CD14-positive monocyte (primary cell): ENCODE measurements at regions not wholly inside any gene's neighbourhood (a gene's known extent, or its start where the extent isn't known, plus 50 kb on each side); places are given as distances from the start of the nearest gene placed in this dataset.

ENCODE experiments used
- DNase-seq, 3 donors: peaks; one replicate each; pipeline ENCODE4 v3.0.0-alpha.2; 2011 to 2022
- H2AFZ ChIP-seq: 2 replicates; pipeline ENCODE4 v1.6.0; 2012; ENCODE audit warnings: mild to moderate bottlenecking, low read depth, low read length, inconsistent platforms; ENCODE audit not compliant: insufficient read depth, poor library complexity, severe bottlenecking
- H3K27ac ChIP-seq, 2 donors: 1 replicate in 1 of 2; 2 replicates in 1 of 2; pipeline ENCODE4 v1.5.1; 2012 to 2013; ENCODE audit warnings: low read length in 2 of 2, control low read depth in 1 of 2, inconsistent platforms in 1 of 2, low read depth in 1 of 2, mild to moderate bottlenecking in 1 of 2
- H3K27me3 ChIP-seq, 2 donors: one replicate each; pipeline versions ENCODE4 v1.6.0 to v1.6.1; 2011 to 2013; ENCODE audit warnings: low read length in 2 of 2; ENCODE audit not compliant: control insufficient read depth in 2 of 2, insufficient read depth in 2 of 2
- H3K36me3 ChIP-seq, 2 donors: replicated peaks in 1 of 2; 1 replicate in 1 of 2; 2 replicates in 1 of 2; pipeline versions ENCODE4 v1.5.1 to v1.6.1; 2012 to 2013; ENCODE audit warnings: low read length in 2 of 2, control low read depth in 1 of 2, inconsistent platforms in 1 of 2, mild to moderate bottlenecking in 1 of 2; ENCODE audit not compliant: insufficient read depth in 2 of 2, control insufficient read depth in 1 of 2
- H3K4me1 ChIP-seq, 2 donors: 1 replicate in 1 of 2; 2 replicates in 1 of 2; pipeline versions ENCODE4 v1.5.1 to v1.6.1; 2012 to 2013; ENCODE audit warnings: low read length in 2 of 2, control low read depth in 1 of 2, inconsistent platforms in 1 of 2, mild to moderate bottlenecking in 1 of 2, moderate library complexity in 1 of 2; ENCODE audit not compliant: insufficient read depth in 2 of 2, control insufficient read depth in 1 of 2
- H3K4me2 ChIP-seq: replicated peaks from 2 replicates; pipeline ENCODE3; 2012; ENCODE audit warnings: low read length, moderate library complexity, mild to moderate bottlenecking; ENCODE audit not compliant: poor library complexity, severe bottlenecking; ENCODE audit errors: extremely low read depth
- H3K4me3 ChIP-seq, 3 experiments: fragments of 200-600 bp in 1 of 3; sonication (generic) in 1 of 3; replicated peaks in 1 of 3; 1 replicate in 2 of 3; 2 replicates in 1 of 3; pipeline ENCODE4 v1.5.1; 2011 to 2013; ENCODE audit warnings: low read length in 3 of 3, mild to moderate bottlenecking in 3 of 3, control low read depth in 2 of 3, low read depth in 2 of 3, inconsistent platforms in 1 of 3, moderate library complexity in 1 of 3
- H3K79me2 ChIP-seq: 2 replicates; pipeline ENCODE4 v1.6.0; 2012; ENCODE audit warnings: mild to moderate bottlenecking, control low read depth, inconsistent platforms, low read length, moderate library complexity; ENCODE audit not compliant: insufficient read depth
- H3K9ac ChIP-seq: 2 replicates; pipeline ENCODE4 v1.6.0; 2017; ENCODE audit warnings: low read length, mild to moderate bottlenecking; ENCODE audit not compliant: insufficient read depth, poor library complexity, severe bottlenecking
- H3K9me3 ChIP-seq, 2 donors: replicated peaks in 1 of 2; 1 replicate in 1 of 2; 2 replicates in 1 of 2; pipeline versions ENCODE4 v1.5.1 to v1.6.1; 2012 to 2013; ENCODE audit warnings: low read length in 2 of 2, control low read depth in 1 of 2; ENCODE audit not compliant: control insufficient read depth in 1 of 2, insufficient read depth in 1 of 2
- H4K20me1 ChIP-seq: 2 replicates; pipeline ENCODE4 v1.6.0; 2012; ENCODE audit warnings: mild to moderate bottlenecking, low read length, control low read depth, moderate library complexity; ENCODE audit not compliant: insufficient read depth
- H3K27ac Mint-ChIP-seq, 7 donors: one replicate each; pipeline ENCODE4 v1.8.0; 2020; ENCODE audit warnings: mild to moderate bottlenecking in 7 of 7, mixed read lengths in 7 of 7, moderate library complexity in 6 of 7, inconsistent platforms in 2 of 7
- H3K27me3 Mint-ChIP-seq, 3 donors: one replicate each; pipeline ENCODE4 v1.8.0; 2021 to 2022; ENCODE audit warnings: low read depth in 3 of 3, mild to moderate bottlenecking in 3 of 3, mixed read lengths in 3 of 3, moderate library complexity in 3 of 3, inconsistent platforms in 1 of 3
- H3K36me3 Mint-ChIP-seq, 2 donors: one replicate each; pipeline ENCODE4 v1.8.0; 2020; ENCODE audit warnings: mixed read lengths in 2 of 2, inconsistent platforms in 1 of 2, mild to moderate bottlenecking in 1 of 2
- H3K4me1 Mint-ChIP-seq: one replicate; pipeline ENCODE4 v1.8.0; 2020; ENCODE audit warnings: mild to moderate bottlenecking, mixed read lengths
- H3K4me3 Mint-ChIP-seq, 2 donors: one replicate each; pipeline ENCODE4 v1.8.0; 2020; ENCODE audit warnings: mild to moderate bottlenecking in 2 of 2, mixed read lengths in 2 of 2, moderate library complexity in 1 of 2
- H3K9me3 Mint-ChIP-seq, 7 donors: one replicate each; pipeline ENCODE4 v1.8.0; 2020 to 2022; ENCODE audit warnings: mixed read lengths in 7 of 7, mild to moderate bottlenecking in 6 of 7, moderate library complexity in 6 of 7, inconsistent platforms in 2 of 7
- CTCF ChIP-seq: fragments of 200-600 bp; IDR thresholded peaks from one replicate; pipeline ENCODE4 v1.8.0; 2022; ENCODE audit warnings: antibody characterized with exemption, mild to moderate bottlenecking
- WGBS: methylation state at CpG from one replicate; pipeline ENCODE4 v1.1.5; 2013; ENCODE audit warnings: missing lambda C conversion rate; ENCODE audit not compliant: insufficient coverage; 5-methylcytosine and 5-hydroxymethylcytosine counted together
- intact Hi-C, 2 donors: fragments of 100-400 bp; cut with micrococcal nuclease; formaldehyde crosslinking; loops; one replicate each; pipeline versions ENCODE4 v1.15.0 to v1.15.1; 2023

GRCh38 chr1:82214606-82215005 lies 413.9 kb downstream of the ADGRL2 start:
- Histone ChIP-seq H3K79me2 (no peaks in the 10 kb centered on the region), H3K9me3 (no peaks in the 10 kb centered on the region), H4K20me1 (no peaks in the 10 kb centered on the region), H3K9ac (no peak overlapping the region), H3K27me3 (no peaks in the 10 kb centered on the region), H3K36me3 (no peaks in the 10 kb centered on the region), H3K4me1 (no peaks in the 10 kb centered on the region), H2AFZ (no peak overlapping the region), H3K4me2 (no peak overlapping the region), H3K27ac (no peak overlapping the region), H3K4me3 (no peak overlapping the region)
- no peak overlapping the region for H3K27ac Mint-ChIP-seq
- H3K4me3 Mint-ChIP-seq, result no peak overlapping the region
- peaks cover 4% of the 10 kb centered on the region for H3K4me1 Mint-ChIP-seq
- peaks cover 0 to 3% (median 0%) of the 10 kb centered on the region in 7 donors for H3K9me3 Mint-ChIP-seq
- no peaks in the 10 kb centered on the region for H3K36me3 Mint-ChIP-seq
- intact Hi-C loops, result no loop called here
- TF ChIP-seq CTCF, result no peak
- no peak for DNase-seq
- peaks cover 0 to 2% (median 0%) of the 10 kb centered on the region in 3 donors for H3K27me3 Mint-ChIP-seq

- Mint-ChIP-seq H3K27ac (no peak overlapping the region), H3K9me3 (no peaks in the 10 kb centered on the region), H3K36me3 (no peaks in the 10 kb centered on the region), H3K4me3 (no peak overlapping the region), H3K4me1 (no peaks in the 10 kb centered on the region), H3K27me3 (no peaks in the 10 kb centered on the region)
- Histone ChIP-seq H3K4me2 (no peak overlapping the region), H3K36me3 (no peaks in the 10 kb centered on the region), H3K4me3 (no peak overlapping the region), H3K27ac (no peak overlapping the region), H4K20me1 (no peaks in the 10 kb centered on the region), H2AFZ (no peak overlapping the region), H3K9me3 (no peaks in the 10 kb centered on the region), H3K9ac (no peak overlapping the region), H3K4me1 (no peaks in the 10 kb centered on the region), H3K27me3 (no peaks in the 10 kb centered on the region), H3K79me2 (no peaks in the 10 kb centered on the region)
- WGBS, result no CpG with 5 or more reads among the region's 3 CpGs
- DNase-seq, result no peak
- intact Hi-C loops, result no loop called here
- no peak for TF ChIP-seq CTCF
Measured at GRCh38 chr1:82197606-82198005, 396.9 kb downstream of the ADGRL2 start.
